Liver (tissue), 3 donors: ENCODE measurements at regions not wholly inside any gene's neighbourhood (a gene's known extent, or its start where the extent isn't known, plus 50 kb on each side); places are given as distances from the start of the nearest gene placed in this dataset.

Experiments used
- ATF3 ChIP-seq: IDR thresholded peaks from 2 replicates; pipeline ENCODE4 v1.6.1; 2016; ENCODE audit warnings: antibody characterized with exemption
- CTCF ChIP-seq: fragments of 150-350 bp; IDR thresholded peaks from 2 replicates; pipeline ENCODE4 v1.5.1; 2017; ENCODE audit warnings: improper control_type of control experiment, low read depth, low read length; ENCODE audit not compliant: missing input control
- EGR1 ChIP-seq, 2 donors: IDR thresholded peaks; 2 replicates each; pipeline ENCODE4 v1.6.1; 2016 to 2018; ENCODE audit warnings: antibody characterized with exemption in 2 of 2, low read depth in 2 of 2
- HNF4G ChIP-seq: IDR thresholded peaks from 2 replicates; pipeline ENCODE4 v1.6.1; 2016; ENCODE audit warnings: antibody characterized with exemption
- MAX ChIP-seq: IDR thresholded peaks from 2 replicates; pipeline ENCODE4 v1.6.1; 2016; ENCODE audit warnings: antibody characterized with exemption
- RAD21 ChIP-seq, 2 donors: IDR thresholded peaks; 2 replicates each; pipeline ENCODE4 v1.6.1; 2016; ENCODE audit warnings: antibody characterized with exemption in 2 of 2, mild to moderate bottlenecking in 2 of 2
- REST ChIP-seq: IDR thresholded peaks from 2 replicates; pipeline ENCODE4 v1.6.1; 2016; ENCODE audit warnings: antibody characterized with exemption, mild to moderate bottlenecking
- RXRA ChIP-seq, 2 donors: IDR thresholded peaks; 2 replicates each; pipeline ENCODE4 v1.6.1; 2017 to 2018; ENCODE audit warnings: antibody characterized with exemption in 2 of 2, mild to moderate bottlenecking in 1 of 2
- TAF1 ChIP-seq: conservative IDR thresholded peaks from 2 replicates; pipeline ENCODE4 v1.6.1; 2016; ENCODE audit warnings: antibody characterized with exemption, mild to moderate bottlenecking
- donor health status: healthy.
- donor health status: healthy.

GRCh38 chr7:25738528-25738927 is 413.5 kb upstream of the NFE2L3 start:
- TF ChIP-seq RAD21 (IDR thresholded peaks at IDR 0.05) (no peak), CTCF (no peak), TAF1 (no peak), ATF3 (no peak), REST (no peak), MAX (no peak), RXRA (IDR thresholded peaks at IDR 0.05) (no peak), EGR1 (IDR thresholded peaks at IDR 0.05; ENCODE audit: low read depth in 2 of 2) (no peak), HNF4G (no peak)
